ENCODE measurements at regions not wholly inside any gene's neighbourhood (a gene's known extent, or its start where the extent isn't known, plus 50 kb on each side); places are given as distances from the start of the nearest gene placed in this dataset.

GRCh38 chr22:49181942-49182341, 645.7 kb downstream of the BRD1 start:
- H3K27ac Mint-ChIP-seq: no peak overlapping the region
- H3K36me3 Mint-ChIP-seq (ENCODE audit: low read depth): no peaks in the 10 kb centered on the region
- H3K27me3 Mint-ChIP-seq: no peaks in the 10 kb centered on the region
- ChIA-PET POLR2A (no interaction called here), CTCF (no interaction called here)
- no peaks in the 10 kb centered on the region for H3K4me1 Mint-ChIP-seq
- no peak for DNase-seq
- no peaks in the 10 kb centered on the region for H3K9me3 Mint-ChIP-seq
- H3K4me3 Mint-ChIP-seq: no peak overlapping the region

GRCh38 chr22:49181431-49181830, 646.2 kb downstream of the BRD1 start:
- Mint-ChIP-seq H3K27ac (no peak overlapping the region), H3K9me3 (no peaks in the 10 kb centered on the region), H3K27me3 (no peaks in the 10 kb centered on the region), H3K4me1 (no peaks in the 10 kb centered on the region), H3K4me3 (no peak overlapping the region), H3K36me3 (ENCODE audit: low read depth) (no peaks in the 10 kb centered on the region)
- DNase-seq: no peak
- ChIA-PET POLR2A (no interaction called here), CTCF (no interaction called here)

- Mint-ChIP-seq H3K9me3 (no peaks in the 10 kb centered on the region), H3K4me1 (no peaks in the 10 kb centered on the region), H3K36me3 (ENCODE audit: low read depth) (no peaks in the 10 kb centered on the region), H3K27ac (no peak overlapping the region), H3K4me3 (no peak overlapping the region), H3K27me3 (no peaks in the 10 kb centered on the region)
- no peak for DNase-seq
- ChIA-PET POLR2A (no interaction called here), CTCF (no interaction called here)
Measured at GRCh38 chr22:49180683-49181024, 647.0 kb downstream of the BRD1 start.

- no peak for DNase-seq
- POLR2A ChIA-PET: no interaction called here
- no peaks in the 10 kb centered on the region for H3K36me3 Mint-ChIP-seq (ENCODE audit: low read depth)
- H3K4me1 Mint-ChIP-seq: no peaks in the 10 kb centered on the region
- H3K9me3 Mint-ChIP-seq: no peaks in the 10 kb centered on the region
- H3K4me3 Mint-ChIP-seq: no peak overlapping the region
- no peaks in the 10 kb centered on the region for H3K27me3 Mint-ChIP-seq
- CTCF ChIA-PET: no interaction called here
- no peak overlapping the region for H3K27ac Mint-ChIP-seq
Measured at GRCh38 chr22:49179886-49180682, 647.6 kb downstream of the BRD1 start.

- POLR2A ChIA-PET: no interaction called here
- Mint-ChIP-seq H3K27me3 (no peaks in the 10 kb centered on the region), H3K4me1 (no peaks in the 10 kb centered on the region), H3K36me3 (ENCODE audit: low read depth) (no peaks in the 10 kb centered on the region), H3K9me3 (no peaks in the 10 kb centered on the region), H3K27ac (no peak overlapping the region), H3K4me3 (no peak overlapping the region)
- no peak for DNase-seq
- CTCF ChIA-PET: no interaction called here
Measured at GRCh38 chr22:49179175-49179574, 648.5 kb downstream of the BRD1 start.

- ChIA-PET POLR2A (no interaction called here), CTCF (no interaction called here)
- DNase-seq: no peak
- no peaks in the 10 kb centered on the region for H3K27me3 Mint-ChIP-seq
- no peaks in the 10 kb centered on the region for H3K9me3 Mint-ChIP-seq
- no peak overlapping the region for H3K4me3 Mint-ChIP-seq
- H3K27ac Mint-ChIP-seq: no peak overlapping the region
- no peaks in the 10 kb centered on the region for H3K36me3 Mint-ChIP-seq (ENCODE audit: low read depth)
- H3K4me1 Mint-ChIP-seq: no peaks in the 10 kb centered on the region
Measured at GRCh38 chr22:49178246-49179005, 649.2 kb downstream of the BRD1 start.

GRCh38 chr22:49177666-49178065, 650.0 kb downstream of the BRD1 start:
- ChIA-PET CTCF (no interaction called here), POLR2A (no interaction called here)
- H3K9me3 Mint-ChIP-seq: no peaks in the 10 kb centered on the region
- H3K4me1 Mint-ChIP-seq: no peaks in the 10 kb centered on the region
- H3K27ac Mint-ChIP-seq: no peak overlapping the region
- no peaks in the 10 kb centered on the region for H3K36me3 Mint-ChIP-seq (ENCODE audit: low read depth)
- no peaks in the 10 kb centered on the region for H3K27me3 Mint-ChIP-seq
- H3K4me3 Mint-ChIP-seq: no peak overlapping the region
- no peak for DNase-seq

- H3K27me3 Mint-ChIP-seq: no peaks in the 10 kb centered on the region
- H3K4me1 Mint-ChIP-seq: no peaks in the 10 kb centered on the region
- no peak overlapping the region for H3K4me3 Mint-ChIP-seq
- POLR2A ChIA-PET: no interaction called here
- H3K36me3 Mint-ChIP-seq (ENCODE audit: low read depth): no peaks in the 10 kb centered on the region
- no peak overlapping the region for H3K27ac Mint-ChIP-seq
- CTCF ChIA-PET: interaction anchor here (0.6 kb wide), 1 partner anchor 26 kb away, joined by 5 read pairs; no protein-coding TSS in a partner anchor
- peaks cover 1% of the 10 kb centered on the region for H3K9me3 Mint-ChIP-seq
- no peak for DNase-seq
Measured at GRCh38 chr22:49176956-49177355, 650.7 kb downstream of the BRD1 start.

GRCh38 chr22:49170053-49170452, 657.6 kb downstream of the BRD1 start:
- no peak overlapping the region for H3K27ac Mint-ChIP-seq
- no peaks in the 10 kb centered on the region for H3K36me3 Mint-ChIP-seq (ENCODE audit: low read depth)
- no peak overlapping the region for H3K4me3 Mint-ChIP-seq
- H3K9me3 Mint-ChIP-seq: peaks cover 10% of the 10 kb centered on the region
- POLR2A ChIA-PET: no interaction called here
- DNase-seq: no peak
- CTCF ChIA-PET: no interaction called here
- no peaks in the 10 kb centered on the region for H3K27me3 Mint-ChIP-seq
- no peaks in the 10 kb centered on the region for H3K4me1 Mint-ChIP-seq

GRCh38 chr22:49169074-49169744, 658.5 kb downstream of the BRD1 start:
- no peak overlapping the region for H3K4me3 Mint-ChIP-seq
- POLR2A ChIA-PET: no interaction called here
- DNase-seq: no peak

GRCh38 chr22:49168219-49168813, 659.4 kb downstream of the BRD1 start:
- H3K4me3 Mint-ChIP-seq: no peak overlapping the region

More at GRCh38 chr22:49169074-49169744, 658.5 kb downstream of the BRD1 start:
- Mint-ChIP-seq H3K27ac (no peak overlapping the region), H3K4me1 (no peaks in the 10 kb centered on the region), H3K9me3 (peaks cover 10% of the 10 kb centered on the region), H3K36me3 (ENCODE audit: low read depth) (no peaks in the 10 kb centered on the region), H3K27me3 (no peaks in the 10 kb centered on the region)
- CTCF ChIA-PET: no interaction called here

GRCh38 chr22:49166746-49167145, 660.9 kb downstream of the BRD1 start:
- Mint-ChIP-seq H3K27ac (no peak overlapping the region), H3K4me3 (no peak overlapping the region), H3K9me3 (peaks cover 7% of the 10 kb centered on the region), H3K4me1 (no peaks in the 10 kb centered on the region), H3K27me3 (no peaks in the 10 kb centered on the region), H3K36me3 (ENCODE audit: low read depth) (no peaks in the 10 kb centered on the region)
- ChIA-PET POLR2A (no interaction called here), CTCF (no interaction called here)
- DNase-seq: no peak

More at GRCh38 chr22:49168219-49168813, 659.4 kb downstream of the BRD1 start:
- DNase-seq: no peak
- ChIA-PET CTCF (interaction anchor here (0.5 kb wide), 1 partner anchor 166 kb away, joined by 3 read pairs; no protein-coding TSS in a partner anchor), POLR2A (no interaction called here)
- no peaks in the 10 kb centered on the region for H3K4me1 Mint-ChIP-seq
- peaks cover 10% of the 10 kb centered on the region for H3K9me3 Mint-ChIP-seq
- H3K27me3 Mint-ChIP-seq: no peaks in the 10 kb centered on the region
- no peaks in the 10 kb centered on the region for H3K36me3 Mint-ChIP-seq (ENCODE audit: low read depth)
- H3K27ac Mint-ChIP-seq: no peak overlapping the region

GRCh38 chr22:49166211-49166610, 661.5 kb downstream of the BRD1 start:
- POLR2A ChIA-PET: no interaction called here
- no peak for DNase-seq
- CTCF ChIA-PET: no interaction called here
- Mint-ChIP-seq H3K9me3 (peaks cover 3% of the 10 kb centered on the region), H3K27me3 (no peaks in the 10 kb centered on the region), H3K36me3 (ENCODE audit: low read depth) (no peaks in the 10 kb centered on the region), H3K4me3 (no peak overlapping the region), H3K4me1 (no peaks in the 10 kb centered on the region), H3K27ac (no peak overlapping the region)

Measured in activated CD4-positive, alpha-beta T cell treated with anti-CD3 and anti-CD28 coated beads, Interleukin-2, amount 10 ng/mL, durations not matched to agents 7 days and 5 days (primary cell).